Mammary epithelial cell (primary cell): ENCODE measurements at regions not wholly inside any gene's neighbourhood (a gene's known extent, or its start where the extent isn't known, plus 50 kb on each side); places are given as distances from the start of the nearest gene placed in this dataset.

Source experiments
- EZH2 ChIP-seq: IDR thresholded peaks from 2 replicates; pipeline ENCODE4 v1.6.1; 2012; ENCODE audit warnings: low read length, inconsistent platforms, borderline replicate concordance
- TF ChIP-seq, protein P1 (sequence below), 2 donors: IDR thresholded peaks in 1 of 2; conservative IDR thresholded peaks in 1 of 2; 2 replicates each; pipeline ENCODE4 v1.5.1; 2011 to 2012; ENCODE audit warnings: inconsistent platforms in 2 of 2, low read length in 2 of 2, mild to moderate bottlenecking in 2 of 2, control low read depth in 1 of 2, low read depth in 1 of 2; ENCODE audit not compliant: insufficient read depth in 1 of 2; ENCODE audit errors: extremely low read depth in 1 of 2

DNA sequence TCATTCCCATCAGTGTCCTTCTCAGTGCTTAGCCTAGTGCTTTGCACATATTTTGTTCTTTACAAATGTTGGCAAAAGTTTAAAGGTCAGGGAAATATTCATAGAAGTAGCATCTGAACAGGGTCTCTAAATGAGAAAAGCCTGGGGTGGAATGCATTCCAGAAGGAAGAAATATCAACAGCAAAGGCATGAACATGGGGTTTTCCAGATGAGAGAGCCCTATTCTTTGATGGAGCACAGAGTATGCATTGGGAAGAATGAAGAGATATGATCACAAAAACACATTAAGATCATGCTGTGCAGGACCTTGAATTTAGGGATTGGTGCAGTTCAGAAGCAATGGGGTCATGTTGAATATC, 140.2 kb downstream of the SNX19 start:
- TF ChIP-seq, protein P1, sequence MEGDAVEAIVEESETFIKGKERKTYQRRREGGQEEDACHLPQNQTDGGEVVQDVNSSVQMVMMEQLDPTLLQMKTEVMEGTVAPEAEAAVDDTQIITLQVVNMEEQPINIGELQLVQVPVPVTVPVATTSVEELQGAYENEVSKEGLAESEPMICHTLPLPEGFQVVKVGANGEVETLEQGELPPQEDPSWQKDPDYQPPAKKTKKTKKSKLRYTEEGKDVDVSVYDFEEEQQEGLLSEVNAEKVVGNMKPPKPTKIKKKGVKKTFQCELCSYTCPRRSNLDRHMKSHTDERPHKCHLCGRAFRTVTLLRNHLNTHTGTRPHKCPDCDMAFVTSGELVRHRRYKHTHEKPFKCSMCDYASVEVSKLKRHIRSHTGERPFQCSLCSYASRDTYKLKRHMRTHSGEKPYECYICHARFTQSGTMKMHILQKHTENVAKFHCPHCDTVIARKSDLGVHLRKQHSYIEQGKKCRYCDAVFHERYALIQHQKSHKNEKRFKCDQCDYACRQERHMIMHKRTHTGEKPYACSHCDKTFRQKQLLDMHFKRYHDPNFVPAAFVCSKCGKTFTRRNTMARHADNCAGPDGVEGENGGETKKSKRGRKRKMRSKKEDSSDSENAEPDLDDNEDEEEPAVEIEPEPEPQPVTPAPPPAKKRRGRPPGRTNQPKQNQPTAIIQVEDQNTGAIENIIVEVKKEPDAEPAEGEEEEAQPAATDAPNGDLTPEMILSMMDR (conservative IDR thresholded peaks at IDR 0.05 in 1 of 2, IDR thresholded peaks at IDR 0.05 in 1 of 2; ENCODE audit: extremely low read depth in 1 of 2, insufficient read depth in 1 of 2, low read depth in 1 of 2, low read length in 2 of 2) = no peak
- TF ChIP-seq EZH2 = no peak
